GM12878 (cell line): ENCODE measurements at regions not wholly inside any gene's neighbourhood (a gene's known extent, or its start where the extent isn't known, plus 50 kb on each side); places are given as distances from the start of the nearest gene placed in this dataset.

ENCODE experiments used
- ATAC-seq: fragments of 200-7000 bp; cut with Tn5 transposase; 3 replicates; pipeline ENCODE4 v1.9.1; 2020; ENCODE audit warnings: mild to moderate bottlenecking, moderate library complexity
- BruUV-seq: library from RNA; stranded (reverse); fragments of 400-500 nt; replicated peaks from 2 replicates; lab custom pipeline; 2021; lab: Mats Ljungman, UMichigan
- CTCF ChIA-PET: fragments of 300-600 bp; sonication (Branson Sonifier 250); formaldehyde crosslinking; extraction: SDS; loops from one replicate; lab custom pipeline; 2021; ENCODE audit warnings: inconsistent platforms; lab: Yijun Ruan, JAX
- POLR2A ChIA-PET: fragments of 350-600 bp; formaldehyde crosslinking; extraction: SDS; loops from one replicate; lab custom pipeline; 2021; ENCODE audit warnings: inconsistent platforms; lab: Charles Lee
- RAD21 ChIA-PET: fragments of 300-600 bp; sonication (Branson Sonifier 250); formaldehyde crosslinking; loops from one replicate; lab custom pipeline; 2023; ENCODE audit warnings: antibody characterized with exemption; ENCODE audit not compliant: unreplicated experiment; lab: Charles Lee
- SMC1A ChIA-PET: fragments of 300-600 bp; sonication (Branson Sonifier 250); formaldehyde crosslinking; loops from one replicate; lab custom pipeline; 2023; ENCODE audit not compliant: unreplicated experiment, uncharacterized antibody; lab: Charles Lee
- DNase-seq: peaks from one replicate; pipeline ENCODE4 v3.0.0-alpha.2; 2011; ENCODE audit warnings: low read depth, low spot score
- FAIRE-seq: peaks from 3 replicates; lab custom pipeline; 2011; peaks lifted over from hg19 to GRCh38; lab: Jason Lieb, UNC
- H2AFZ ChIP-seq: 2 replicates; pipeline ENCODE4 v1.6.0; 2011; ENCODE audit warnings: low read depth, low read length, control low read depth; ENCODE audit not compliant: control insufficient read depth
- H3K27ac ChIP-seq: 2 replicates; pipeline ENCODE4 v1.5.1; 2011; ENCODE audit warnings: control low read depth; ENCODE audit not compliant: control insufficient read depth, insufficient read depth
- H3K27me3 ChIP-seq, 2 experiments: replicated peaks in 1 of 2; 2 replicates each; pipeline versions ENCODE4 v1.6.0 to v1.6.1; 2011; ENCODE audit warnings: low read length in 1 of 2; ENCODE audit not compliant: control insufficient read depth in 2 of 2, insufficient read depth in 2 of 2
- H3K36me3 ChIP-seq, 2 experiments: 2 replicates each; pipeline ENCODE4 v1.5.1; 2011; ENCODE audit warnings: low read length in 1 of 2; ENCODE audit not compliant: control insufficient read depth in 2 of 2, insufficient read depth in 2 of 2
- H3K4me1 ChIP-seq: 2 replicates; pipeline ENCODE4 v1.6.1; 2011; ENCODE audit warnings: mild to moderate bottlenecking, low read length, moderate library complexity, mixed read lengths; ENCODE audit not compliant: control insufficient read depth, insufficient read depth
- H3K4me2 ChIP-seq: 2 replicates; pipeline ENCODE4 v1.6.0; 2011; ENCODE audit warnings: control low read depth; ENCODE audit not compliant: control insufficient read depth, insufficient read depth
- H3K4me3 ChIP-seq: fragments of 200-600 bp; sonication (generic); 2 replicates; pipeline ENCODE4 v1.5.1; 2016
- H3K79me2 ChIP-seq: 2 replicates; pipeline ENCODE4 v1.6.0; 2011; ENCODE audit warnings: low read length; ENCODE audit not compliant: control insufficient read depth, insufficient read depth
- H3K9ac ChIP-seq: 2 replicates; pipeline ENCODE4 v1.8.0; 2011; ENCODE audit warnings: low read length, control low read depth, mixed read lengths; ENCODE audit not compliant: control insufficient read depth, insufficient read depth
- H3K9me3 ChIP-seq: replicated peaks from 3 replicates; pipeline ENCODE4 v1.5.1; 2011; ENCODE audit warnings: mild to moderate bottlenecking, low read length; ENCODE audit not compliant: control insufficient read depth, insufficient read depth
- H4K20me1 ChIP-seq: 2 replicates; pipeline ENCODE4 v1.6.0; 2011; ENCODE audit not compliant: control insufficient read depth, insufficient read depth
- CBFB ChIP-seq: IDR thresholded peaks from 2 replicates; pipeline ENCODE4 v1.6.1; 2016; ENCODE audit warnings: antibody characterized with exemption, low read depth
- CBX3 ChIP-seq: fragments of 200-600 bp; sonication (generic); IDR thresholded peaks from 2 replicates; pipeline ENCODE4 v1.6.1; 2016; ENCODE audit warnings: low read depth, borderline replicate concordance
- EGR1 ChIP-seq, 2 experiments: IDR thresholded peaks; 1 replicate in 1 of 2; 2 replicates in 1 of 2; pipeline ENCODE4 v1.6.1; 2011 to 2012; ENCODE audit warnings: low read depth in 2 of 2, low read length in 2 of 2, borderline replicate concordance in 1 of 2, mild to moderate bottlenecking in 1 of 2, moderate library complexity in 1 of 2
- HCFC1 ChIP-seq: fragments of 150-350 bp; IDR thresholded peaks from 2 replicates; pipeline ENCODE4 v1.6.1; 2014; ENCODE audit warnings: low read length
- MEF2A ChIP-seq: IDR thresholded peaks from 2 replicates; pipeline ENCODE4 v1.6.1; 2011; ENCODE audit warnings: low read depth, mild to moderate bottlenecking, low read length, moderate library complexity; ENCODE audit not compliant: insufficient read depth
- MEF2B ChIP-seq: fragments of 450-650 bp; IDR thresholded peaks from 2 replicates; pipeline ENCODE4 v1.6.1; 2018; ENCODE audit warnings: mild to moderate bottlenecking, moderate library complexity; ENCODE audit not compliant: partially characterized antibody, poor library complexity, severe bottlenecking
- NFXL1 ChIP-seq: fragments of 450-650 bp; IDR thresholded peaks from 2 replicates; pipeline ENCODE4 v1.6.1; 2017; ENCODE audit warnings: antibody characterized with exemption, mild to moderate bottlenecking, borderline replicate concordance
- RAD21 ChIP-seq: IDR thresholded peaks from 2 replicates; pipeline ENCODE4 v1.6.1; 2011; ENCODE audit warnings: mild to moderate bottlenecking, low read depth, low read length, moderate library complexity; ENCODE audit not compliant: insufficient read depth
- SIX5 ChIP-seq: IDR thresholded peaks from 2 replicates; pipeline ENCODE4 v1.6.1; 2011; ENCODE audit warnings: mild to moderate bottlenecking, low read depth, low read length, moderate library complexity; ENCODE audit not compliant: severe bottlenecking
- TARDBP ChIP-seq: IDR thresholded peaks from 2 replicates; pipeline ENCODE4 v1.6.1; 2016; ENCODE audit warnings: borderline replicate concordance
- whole genome bisulfite sequencing: methylation state at CpG from one replicate; pipeline ENCODE4 v1.1.6; 2016; ENCODE audit warnings: low lambda C conversion rate; ENCODE audit not compliant: insufficient replicate concordance, insufficient coverage; ENCODE audit errors: missing lambda C conversion rate; 5-methylcytosine and 5-hydroxymethylcytosine counted together
- in situ Hi-C: fragments of 300-500 bp; cut with MboI; formaldehyde crosslinking; loops from 9 replicates; pipeline ENCODE4 v1.14.3; 2018; ENCODE audit warnings: mixed read lengths
- intact Hi-C: fragments of 100-400 bp; cut with micrococcal nuclease; formaldehyde crosslinking; loops from one replicate; pipeline ENCODE4 v1.14.2; 2022; ENCODE audit not compliant: unreplicated experiment
- TF ChIP-seq, protein P1 (sequence below): IDR thresholded peaks from 2 replicates; pipeline ENCODE4 v1.6.1; 2012; ENCODE audit warnings: low read length, inconsistent platforms
- TF ChIP-seq, protein P2 (sequence below): IDR thresholded peaks from 2 replicates; pipeline ENCODE4 v1.6.1; 2011; ENCODE audit warnings: mild to moderate bottlenecking, low read depth, low read length, moderate library complexity; ENCODE audit not compliant: insufficient replicate concordance
- TF ChIP-seq, protein P3 (sequence below): fragments of 450-650 bp; IDR thresholded peaks from 2 replicates; pipeline ENCODE4 v1.6.1; 2017; ENCODE audit warnings: mild to moderate bottlenecking, moderate library complexity
- TF ChIP-seq, protein P4 (sequence below): fragments of 450-650 bp; IDR thresholded peaks from 2 replicates; pipeline ENCODE4 v1.6.1; 2017; ENCODE audit warnings: low read depth, mild to moderate bottlenecking, moderate library complexity

DNA sequence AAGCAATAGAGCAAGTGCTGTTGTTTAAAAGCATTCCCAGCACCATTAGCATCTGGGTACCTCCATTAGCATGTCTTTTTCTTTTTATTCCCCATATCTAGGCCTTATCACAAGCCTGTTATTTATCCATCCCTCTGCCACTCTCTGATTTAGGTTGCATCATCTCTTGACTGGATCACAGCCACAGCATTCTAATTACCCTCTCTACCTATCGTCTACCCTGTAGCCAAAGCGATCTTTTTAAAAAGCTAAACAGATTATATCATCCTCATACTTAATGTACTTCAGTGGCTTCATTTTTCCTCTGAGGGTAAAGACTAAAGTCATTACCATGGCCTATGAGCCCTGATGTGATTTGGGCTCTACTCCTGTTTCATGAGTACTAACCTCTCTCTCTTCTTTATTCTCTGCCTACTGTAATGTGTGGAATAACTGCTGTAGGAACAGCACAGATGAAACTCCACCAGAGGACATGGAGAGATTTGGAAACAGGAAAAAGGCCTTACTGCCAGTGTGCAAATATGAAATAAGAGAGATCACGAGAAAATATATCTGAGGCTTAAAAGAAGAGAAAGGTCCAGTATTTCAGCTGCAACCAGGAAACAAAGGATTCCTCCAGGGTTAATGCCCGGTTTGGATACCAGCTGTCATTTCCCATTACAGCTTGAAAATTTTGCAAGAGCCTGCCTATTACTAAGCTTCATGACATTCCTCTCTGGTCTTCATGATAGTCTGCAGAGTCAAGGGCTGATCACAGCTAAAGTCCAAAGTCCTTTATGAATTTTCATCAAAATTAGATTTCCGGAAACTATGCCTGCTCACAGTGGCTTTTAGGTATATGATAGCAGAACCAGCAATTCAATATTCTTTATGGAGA, 422.5 kb upstream of the PDE3A start:
- Histone ChIP-seq H3K79me2 (no peaks in the 10 kb centered on the region), H4K20me1 (no peaks in the 10 kb centered on the region), H3K27me3 (no peaks in the 10 kb centered on the region), H3K4me1 (no peaks in the 10 kb centered on the region), H2AFZ (no peak overlapping the region), H3K9ac (no peak overlapping the region), H3K27ac (no peak overlapping the region), H3K36me3 (no peaks in the 10 kb centered on the region), H3K9me3 (no peaks in the 10 kb centered on the region; the same call in 2 of the 3 replicates), H3K4me3 (no peak overlapping the region), H3K4me2 (no peak overlapping the region)
- ChIA-PET SMC1A (interaction anchor here (0.9 to 1.1 kb wide), 2 partner anchors 29 to 81 kb away, joined by 3 to 7 read pairs; no protein-coding TSS in a partner anchor), POLR2A (no interaction called here), CTCF (interaction anchor here (0.9 kb wide), 1 partner anchor 26 kb away, joined by 3 read pairs; no protein-coding TSS in a partner anchor), RAD21 (no interaction called here)
- TF ChIP-seq CBFB (no peak), CBX3 (no peak), MEF2B (no peak), SIX5 (no peak), NFXL1 (no peak), TARDBP (no peak), MEF2A (no peak), RAD21 (no peak), EGR1 (IDR thresholded peaks at IDR 0.05; ENCODE audit: borderline replicate concordance in 1 of 2, low read depth in 2 of 2, low read length in 2 of 2) (no peak), HCFC1 (no peak)
- TF ChIP-seq, protein P1, sequence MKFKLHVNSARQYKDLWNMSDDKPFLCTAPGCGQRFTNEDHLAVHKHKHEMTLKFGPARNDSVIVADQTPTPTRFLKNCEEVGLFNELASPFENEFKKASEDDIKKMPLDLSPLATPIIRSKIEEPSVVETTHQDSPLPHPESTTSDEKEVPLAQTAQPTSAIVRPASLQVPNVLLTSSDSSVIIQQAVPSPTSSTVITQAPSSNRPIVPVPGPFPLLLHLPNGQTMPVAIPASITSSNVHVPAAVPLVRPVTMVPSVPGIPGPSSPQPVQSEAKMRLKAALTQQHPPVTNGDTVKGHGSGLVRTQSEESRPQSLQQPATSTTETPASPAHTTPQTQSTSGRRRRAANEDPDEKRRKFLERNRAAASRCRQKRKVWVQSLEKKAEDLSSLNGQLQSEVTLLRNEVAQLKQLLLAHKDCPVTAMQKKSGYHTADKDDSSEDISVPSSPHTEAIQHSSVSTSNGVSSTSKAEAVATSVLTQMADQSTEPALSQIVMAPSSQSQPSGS, result no peak
- TF ChIP-seq, protein P2, sequence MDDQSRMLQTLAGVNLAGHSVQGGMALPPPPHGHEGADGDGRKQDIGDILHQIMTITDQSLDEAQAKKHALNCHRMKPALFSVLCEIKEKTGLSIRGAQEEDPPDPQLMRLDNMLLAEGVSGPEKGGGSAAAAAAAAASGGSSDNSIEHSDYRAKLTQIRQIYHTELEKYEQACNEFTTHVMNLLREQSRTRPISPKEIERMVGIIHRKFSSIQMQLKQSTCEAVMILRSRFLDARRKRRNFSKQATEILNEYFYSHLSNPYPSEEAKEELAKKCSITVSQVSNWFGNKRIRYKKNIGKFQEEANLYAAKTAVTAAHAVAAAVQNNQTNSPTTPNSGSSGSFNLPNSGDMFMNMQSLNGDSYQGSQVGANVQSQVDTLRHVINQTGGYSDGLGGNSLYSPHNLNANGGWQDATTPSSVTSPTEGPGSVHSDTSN, result no peak
- TF ChIP-seq, protein P3, sequence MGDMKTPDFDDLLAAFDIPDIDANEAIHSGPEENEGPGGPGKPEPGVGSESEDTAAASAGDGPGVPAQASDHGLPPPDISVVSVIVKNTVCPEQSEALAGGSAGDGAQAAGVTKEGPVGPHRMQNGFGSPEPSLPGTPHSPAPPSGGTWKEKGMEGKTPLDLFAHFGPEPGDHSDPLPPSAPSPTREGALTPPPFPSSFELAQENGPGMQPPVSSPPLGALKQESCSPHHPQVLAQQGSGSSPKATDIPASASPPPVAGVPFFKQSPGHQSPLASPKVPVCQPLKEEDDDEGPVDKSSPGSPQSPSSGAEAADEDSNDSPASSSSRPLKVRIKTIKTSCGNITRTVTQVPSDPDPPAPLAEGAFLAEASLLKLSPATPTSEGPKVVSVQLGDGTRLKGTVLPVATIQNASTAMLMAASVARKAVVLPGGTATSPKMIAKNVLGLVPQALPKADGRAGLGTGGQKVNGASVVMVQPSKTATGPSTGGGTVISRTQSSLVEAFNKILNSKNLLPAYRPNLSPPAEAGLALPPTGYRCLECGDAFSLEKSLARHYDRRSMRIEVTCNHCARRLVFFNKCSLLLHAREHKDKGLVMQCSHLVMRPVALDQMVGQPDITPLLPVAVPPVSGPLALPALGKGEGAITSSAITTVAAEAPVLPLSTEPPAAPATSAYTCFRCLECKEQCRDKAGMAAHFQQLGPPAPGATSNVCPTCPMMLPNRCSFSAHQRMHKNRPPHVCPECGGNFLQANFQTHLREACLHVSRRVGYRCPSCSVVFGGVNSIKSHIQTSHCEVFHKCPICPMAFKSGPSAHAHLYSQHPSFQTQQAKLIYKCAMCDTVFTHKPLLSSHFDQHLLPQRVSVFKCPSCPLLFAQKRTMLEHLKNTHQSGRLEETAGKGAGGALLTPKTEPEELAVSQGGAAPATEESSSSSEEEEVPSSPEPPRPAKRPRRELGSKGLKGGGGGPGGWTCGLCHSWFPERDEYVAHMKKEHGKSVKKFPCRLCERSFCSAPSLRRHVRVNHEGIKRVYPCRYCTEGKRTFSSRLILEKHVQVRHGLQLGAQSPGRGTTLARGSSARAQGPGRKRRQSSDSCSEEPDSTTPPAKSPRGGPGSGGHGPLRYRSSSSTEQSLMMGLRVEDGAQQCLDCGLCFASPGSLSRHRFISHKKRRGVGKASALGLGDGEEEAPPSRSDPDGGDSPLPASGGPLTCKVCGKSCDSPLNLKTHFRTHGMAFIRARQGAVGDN, result no peak
- TF ChIP-seq, protein P4, sequence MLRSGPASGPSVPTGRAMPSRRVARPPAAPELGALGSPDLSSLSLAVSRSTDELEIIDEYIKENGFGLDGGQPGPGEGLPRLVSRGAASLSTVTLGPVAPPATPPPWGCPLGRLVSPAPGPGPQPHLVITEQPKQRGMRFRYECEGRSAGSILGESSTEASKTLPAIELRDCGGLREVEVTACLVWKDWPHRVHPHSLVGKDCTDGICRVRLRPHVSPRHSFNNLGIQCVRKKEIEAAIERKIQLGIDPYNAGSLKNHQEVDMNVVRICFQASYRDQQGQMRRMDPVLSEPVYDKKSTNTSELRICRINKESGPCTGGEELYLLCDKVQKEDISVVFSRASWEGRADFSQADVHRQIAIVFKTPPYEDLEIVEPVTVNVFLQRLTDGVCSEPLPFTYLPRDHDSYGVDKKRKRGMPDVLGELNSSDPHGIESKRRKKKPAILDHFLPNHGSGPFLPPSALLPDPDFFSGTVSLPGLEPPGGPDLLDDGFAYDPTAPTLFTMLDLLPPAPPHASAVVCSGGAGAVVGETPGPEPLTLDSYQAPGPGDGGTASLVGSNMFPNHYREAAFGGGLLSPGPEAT, result no peak
- no peak for FAIRE-seq
- BruUV-seq, result no TSS peak
- in situ Hi-C loops, result no loop called here
- intact Hi-C loops, result no loop called here
- no peak for DNase-seq
- no peak for ATAC-seq
- WGBS, result 73% methylated on average over 5 of the region's 5 CpGs
